ENCODE measurements at regions not wholly inside any gene's neighbourhood (a gene's known extent, or its start where the extent isn't known, plus 50 kb on each side); places are given as distances from the start of the nearest gene placed in this dataset.

DNA sequence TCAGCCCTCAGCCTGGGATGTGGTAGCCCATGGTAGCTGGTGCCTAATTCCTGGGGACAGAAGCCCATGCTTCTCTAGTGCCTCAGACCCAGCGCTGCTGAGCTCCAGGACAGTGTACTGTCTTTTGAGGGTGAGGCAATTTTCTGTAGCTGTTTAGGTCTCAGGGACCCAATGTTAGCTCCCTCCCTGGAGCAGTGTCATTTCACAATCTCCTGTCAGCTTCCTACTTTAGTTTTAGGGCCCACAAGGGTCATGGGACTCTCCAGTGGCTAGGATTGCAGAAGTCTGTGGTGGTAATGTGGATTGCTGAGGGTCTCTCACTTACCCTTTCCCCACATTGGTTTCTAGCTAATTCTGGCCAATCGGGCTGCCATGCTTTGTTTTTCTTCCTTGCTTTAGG lies 67.7 kb upstream of the CCL21 start:
- no peaks in the 10 kb centered on the region for H3K9me3 ChIP-seq (ENCODE audit: low read depth)
- H3F3A ChIP-seq (ENCODE audit: low read depth) = no peaks in the 10 kb centered on the region
- no peak for DNase-seq (ENCODE audit: low spot score)
- no peak overlapping the region for H2AFZ ChIP-seq (replicated peaks)
- Mint-ChIP-seq H3K4me1 (no peaks in the 10 kb centered on the region), H3K4me3 (no peak overlapping the region), H3K36me3 (no peaks in the 10 kb centered on the region), H3K27ac (no peak overlapping the region), H3K9me3 (no peaks in the 10 kb centered on the region), H3K27me3 (ENCODE audit: insufficient read depth, low read depth) (peaks cover 2% of the 10 kb centered on the region)
- H3K9ac ChIP-seq = no peak overlapping the region
- H3K27ac ChIP-seq = no peak overlapping the region
- TF ChIP-seq EZH2phosphoT487 (IDR thresholded peaks at IDR 0.05) (no peak), EZH2 (IDR thresholded peaks at IDR 0.05) (no peak), CTCF (IDR thresholded peaks at IDR 0.05) (no peak)
- no peak overlapping the region for H3K4me3 ChIP-seq
- H4K20me1 ChIP-seq (ENCODE audit: low read depth) = no peaks in the 10 kb centered on the region
- H3K79me2 ChIP-seq (ENCODE audit: low read depth) = no peaks in the 10 kb centered on the region
- no peaks in the 10 kb centered on the region for H3K36me3 ChIP-seq
- peaks cover 38% of the 10 kb centered on the region for H3K27me3 ChIP-seq
- no peaks in the 10 kb centered on the region for H3K4me1 ChIP-seq
- H3K4me2 ChIP-seq = no peak overlapping the region

DNA sequence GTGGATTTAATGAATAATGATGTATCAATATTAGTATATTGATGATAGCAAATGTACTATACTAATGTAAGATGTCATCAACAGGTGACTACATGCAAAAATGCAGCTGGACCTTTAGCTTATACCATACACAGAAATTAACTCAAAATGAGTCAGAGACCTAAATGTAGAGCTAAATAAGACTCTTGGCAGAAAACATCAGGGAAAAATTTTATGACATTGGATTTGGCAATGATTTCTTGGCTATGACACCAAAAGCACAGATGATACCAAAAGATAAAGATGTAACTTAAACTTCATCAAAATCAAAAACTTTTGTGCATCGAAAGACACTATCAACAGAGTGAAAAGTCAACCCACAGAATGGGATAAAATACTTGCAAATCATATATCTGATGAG lies 64.0 kb upstream of the CCL21 start:
- Mint-ChIP-seq H3K9me3 (no peaks in the 10 kb centered on the region), H3K27me3 (ENCODE audit: insufficient read depth, low read depth) (peaks cover 2% of the 10 kb centered on the region), H3K4me1 (no peaks in the 10 kb centered on the region), H3K36me3 (no peaks in the 10 kb centered on the region), H3K4me3 (no peak overlapping the region), H3K27ac (no peak overlapping the region)
- DNase-seq (ENCODE audit: low spot score) = no peak
- Histone ChIP-seq H3K27ac (no peak overlapping the region), H3K27me3 (peaks cover 31% of the 10 kb centered on the region), H3K9ac (no peak overlapping the region), H3K4me1 (no peaks in the 10 kb centered on the region), H3K4me3 (no peak overlapping the region), H3K9me3 (ENCODE audit: low read depth) (no peaks in the 10 kb centered on the region), H4K20me1 (ENCODE audit: low read depth) (no peaks in the 10 kb centered on the region), H3F3A (ENCODE audit: low read depth) (no peaks in the 10 kb centered on the region), H3K4me2 (no peak overlapping the region), H2AFZ (replicated peaks) (no peak overlapping the region), H3K36me3 (no peaks in the 10 kb centered on the region), H3K79me2 (ENCODE audit: low read depth) (no peaks in the 10 kb centered on the region)
- no peak for TF ChIP-seq EZH2phosphoT487 (IDR thresholded peaks at IDR 0.05)
- TF ChIP-seq CTCF (IDR thresholded peaks at IDR 0.05) = no peak

- Histone ChIP-seq H3K27me3 (peaks cover 26% of the 10 kb centered on the region), H3K9ac (no peak overlapping the region), H3K79me2 (ENCODE audit: low read depth) (no peaks in the 10 kb centered on the region), H3F3A (ENCODE audit: low read depth) (no peaks in the 10 kb centered on the region), H3K4me3 (no peak overlapping the region), H3K4me2 (no peak overlapping the region), H3K27ac (no peak overlapping the region), H3K36me3 (no peaks in the 10 kb centered on the region), H3K9me3 (ENCODE audit: low read depth) (no peaks in the 10 kb centered on the region), H3K4me1 (no peaks in the 10 kb centered on the region), H2AFZ (replicated peaks) (no peak overlapping the region), H4K20me1 (ENCODE audit: low read depth) (no peaks in the 10 kb centered on the region)
- Mint-ChIP-seq H3K27ac (no peak overlapping the region), H3K4me1 (no peaks in the 10 kb centered on the region), H3K9me3 (no peaks in the 10 kb centered on the region), H3K27me3 (ENCODE audit: insufficient read depth, low read depth) (peaks cover 2% of the 10 kb centered on the region), H3K36me3 (no peaks in the 10 kb centered on the region), H3K4me3 (no peak overlapping the region)
- TF ChIP-seq CTCF (IDR thresholded peaks at IDR 0.05) = no peak
- TF ChIP-seq EZH2phosphoT487 (IDR thresholded peaks at IDR 0.05) = no peak
- no peak for TF ChIP-seq EZH2 (IDR thresholded peaks at IDR 0.05)
- no peak for DNase-seq (ENCODE audit: low spot score)
Measured at GRCh38 chr9:34773306-34773910, 63.5 kb upstream of the CCL21 start.
